Right lobe of liver (tissue), 6 donors: ENCODE measurements at regions not wholly inside any gene's neighbourhood (a gene's known extent, or its start where the extent isn't known, plus 50 kb on each side); places are given as distances from the start of the nearest gene placed in this dataset.

Experiments
- ATAC-seq, 4 donors: fragments of 200-7000 bp; cut with Tn5 transposase; one replicate each; pipeline ENCODE4 v1.9.1; 2020; ENCODE audit warnings: mild to moderate bottlenecking in 4 of 4, moderate library complexity in 4 of 4
- DNase-seq, 3 donors: peaks; one replicate each; pipeline ENCODE4 v3.0.0-alpha.2; 2020
- H3K27ac ChIP-seq, 3 donors: fragments of 200-600 bp; one replicate each; pipeline ENCODE4 v1.8.0; 2022
- H3K27me3 ChIP-seq, 2 donors: fragments of 200-600 bp; one replicate each; pipeline ENCODE4 v1.8.0; 2022
- H3K36me3 ChIP-seq, 4 donors: fragments of 200-600 bp; sonication (generic) in 1 of 4; one replicate each; pipeline versions ENCODE4 v1.5.1 to v1.8.0; 2017 to 2022; ENCODE audit warnings: control low read depth in 1 of 4
- H3K4me1 ChIP-seq, 4 donors: fragments of 200-600 bp; sonication (generic) in 1 of 4; one replicate each; pipeline versions ENCODE4 v1.5.1 to v1.8.0; 2017 to 2022; ENCODE audit warnings: control low read depth in 1 of 4
- H3K4me3 ChIP-seq, 3 donors: fragments of 200-600 bp; one replicate each; pipeline ENCODE4 v1.8.0; 2022
- H3K9me3 ChIP-seq, 4 donors: fragments of 200-600 bp; sonication (generic) in 1 of 4; one replicate each; pipeline versions ENCODE4 v1.5.1 to v1.8.0; 2017 to 2022; ENCODE audit warnings: control low read depth in 1 of 4
- POLR2A ChIP-seq: fragments of 450-650 bp; IDR thresholded peaks from one replicate; pipeline ENCODE4 v1.6.1; 2017; ENCODE audit warnings: antibody characterized with exemption, mild to moderate bottlenecking
- WGBS: methylation state at CpG from one replicate; pipeline ENCODE4 v1.1.6; 2018; ENCODE audit warnings: low coverage, low lambda C conversion rate; ENCODE audit not compliant: insufficient coverage; ENCODE audit errors: missing lambda C conversion rate; 5-methylcytosine and 5-hydroxymethylcytosine counted together
- intact Hi-C, 2 donors: fragments of 100-400 bp; cut with DNase I; formaldehyde crosslinking; loops; one replicate each; pipeline versions ENCODE4 v1.11.2 to v1.14.1; 2022
- TF ChIP-seq, protein P1 (sequence below), 4 donors: fragments of 200-600 bp in 3 of 4; fragments of 450-650 bp in 1 of 4; IDR thresholded peaks; one replicate each; pipeline versions ENCODE4 v1.5.1 to v1.8.0; 2016 to 2022; ENCODE audit warnings: antibody characterized with exemption in 4 of 4, mild to moderate bottlenecking in 2 of 4
- donor health status: DM: no; HTN: yes; CAD: no.
- donor health status: DM: no; HTN: no; CAD: no.
- donor health status: DM: no; HTN: no; CAD: no.
- donor health status: DM: no; HTN: yes; CAD: no.
- donor health status: DM: no; HTN: yes; CAD: no.

DNA sequence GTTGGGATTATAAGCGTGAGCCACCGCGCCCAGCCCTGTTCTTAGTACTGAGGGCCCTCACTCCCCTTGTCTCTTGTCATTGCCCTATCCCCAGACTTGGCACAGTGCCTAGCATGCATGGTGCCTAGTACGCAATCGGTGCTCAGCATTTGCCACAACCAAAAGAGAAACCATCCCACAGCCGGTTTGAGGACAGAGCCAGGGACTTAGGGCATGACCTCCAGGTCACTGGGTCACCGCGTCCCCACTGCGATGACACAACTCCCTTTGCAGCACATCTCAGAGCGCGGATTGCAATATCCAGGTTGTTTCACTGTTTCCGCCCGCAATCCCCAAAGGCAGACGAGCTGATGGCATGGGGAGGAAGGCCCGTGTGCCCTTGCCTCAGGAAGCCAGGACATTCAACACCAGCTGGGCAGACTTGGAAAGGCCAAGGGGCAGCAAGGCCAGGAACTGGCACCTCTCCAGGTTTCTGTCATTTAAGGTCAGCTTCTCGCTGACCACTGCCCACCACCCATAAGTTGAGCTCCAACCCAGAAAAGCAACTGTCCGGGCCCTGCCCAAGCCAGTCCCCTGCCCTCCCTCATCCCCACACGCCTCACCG is 274.5 kb downstream of the MRTFB start:
- intact Hi-C loops: no loop called here
- TF ChIP-seq, protein P1, sequence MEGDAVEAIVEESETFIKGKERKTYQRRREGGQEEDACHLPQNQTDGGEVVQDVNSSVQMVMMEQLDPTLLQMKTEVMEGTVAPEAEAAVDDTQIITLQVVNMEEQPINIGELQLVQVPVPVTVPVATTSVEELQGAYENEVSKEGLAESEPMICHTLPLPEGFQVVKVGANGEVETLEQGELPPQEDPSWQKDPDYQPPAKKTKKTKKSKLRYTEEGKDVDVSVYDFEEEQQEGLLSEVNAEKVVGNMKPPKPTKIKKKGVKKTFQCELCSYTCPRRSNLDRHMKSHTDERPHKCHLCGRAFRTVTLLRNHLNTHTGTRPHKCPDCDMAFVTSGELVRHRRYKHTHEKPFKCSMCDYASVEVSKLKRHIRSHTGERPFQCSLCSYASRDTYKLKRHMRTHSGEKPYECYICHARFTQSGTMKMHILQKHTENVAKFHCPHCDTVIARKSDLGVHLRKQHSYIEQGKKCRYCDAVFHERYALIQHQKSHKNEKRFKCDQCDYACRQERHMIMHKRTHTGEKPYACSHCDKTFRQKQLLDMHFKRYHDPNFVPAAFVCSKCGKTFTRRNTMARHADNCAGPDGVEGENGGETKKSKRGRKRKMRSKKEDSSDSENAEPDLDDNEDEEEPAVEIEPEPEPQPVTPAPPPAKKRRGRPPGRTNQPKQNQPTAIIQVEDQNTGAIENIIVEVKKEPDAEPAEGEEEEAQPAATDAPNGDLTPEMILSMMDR (IDR thresholded peaks at IDR 0.05): no peak
- TF ChIP-seq POLR2A: no peak
- H3K9me3 ChIP-seq: no peaks in the 10 kb centered on the region
- H3K4me3 ChIP-seq: no peak overlapping the region
- H3K36me3 ChIP-seq: no peaks in the 10 kb centered on the region
- DNase-seq: peak; percentile 85 to 95 (median 91)
- H3K27ac ChIP-seq: peak overlapping the region; percentile 46 to 74 (median 68)
- no peaks in the 10 kb centered on the region for H3K27me3 ChIP-seq
- 31% methylated on average over 16 of the region's 19 CpGs for WGBS
- peak; percentile 93 to 97 (median 94) for ATAC-seq
- H3K4me1 ChIP-seq: peaks cover 0 to 12% (median 2%) of the 10 kb centered on the region in 4 donors

DNA sequence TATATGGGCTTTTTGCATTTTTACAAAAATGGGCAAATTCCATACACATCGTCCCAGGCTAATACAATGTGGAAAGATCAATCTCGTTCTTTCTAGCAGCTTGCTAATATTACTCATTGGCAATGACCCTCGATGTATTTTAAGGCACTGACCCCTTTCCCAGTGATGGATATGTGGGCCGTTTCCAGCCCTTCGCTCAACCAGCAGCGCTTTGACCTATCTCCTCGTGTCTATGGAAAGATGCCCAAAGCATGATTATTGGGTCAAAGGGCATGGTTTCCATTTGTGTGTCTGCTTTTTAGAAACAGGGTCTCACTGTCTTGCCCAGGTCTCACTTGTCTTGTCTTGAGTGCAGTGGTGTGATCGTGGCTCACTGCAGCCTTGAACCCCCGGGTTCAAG is 273.8 kb downstream of the MRTFB start:
- ATAC-seq: peak; percentile 61 to 66 (median 62)
- Histone ChIP-seq H3K4me1 (peaks cover 0 to 12% (median 4%) of the 10 kb centered on the region in 4 donors), H3K36me3 (no peaks in the 10 kb centered on the region), H3K4me3 (no peak overlapping the region), H3K27me3 (no peaks in the 10 kb centered on the region), H3K27ac (peak overlapping the region; percentile 46 to 74 (median 47)), H3K9me3 (no peaks in the 10 kb centered on the region)
- 31% methylated on average over 9 of the region's 9 CpGs for WGBS
- intact Hi-C loops: no loop called here
- no peak for TF ChIP-seq POLR2A
- TF ChIP-seq, protein P1 (IDR thresholded peaks at IDR 0.05): no peak
- DNase-seq: peak in 1 of 3 donors; percentile 66

DNA sequence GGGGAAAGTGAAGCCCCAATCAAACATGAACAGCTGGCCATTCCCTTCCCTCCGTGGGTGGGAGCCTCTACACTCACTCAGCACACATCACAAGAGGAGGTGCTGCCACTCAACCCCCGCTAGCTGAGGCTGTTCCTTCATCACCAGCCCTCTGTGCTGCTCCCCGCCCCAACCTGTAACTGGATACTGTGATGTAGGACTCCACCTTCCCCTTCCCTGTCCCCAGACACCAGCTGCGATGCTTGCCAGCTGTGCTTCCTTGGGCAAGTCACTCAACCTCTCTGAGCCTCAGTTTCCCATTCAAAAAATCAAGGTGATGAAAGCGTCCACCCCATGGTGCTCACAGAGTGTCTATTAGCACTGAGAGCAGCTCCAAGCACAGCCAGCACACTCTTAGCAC is 273.2 kb downstream of the MRTFB start:
- Histone ChIP-seq H3K4me3 (no peak overlapping the region), H3K36me3 (no peaks in the 10 kb centered on the region), H3K27ac (no peak overlapping the region), H3K9me3 (no peaks in the 10 kb centered on the region), H3K27me3 (no peaks in the 10 kb centered on the region), H3K4me1 (peaks cover 0 to 16% (median 7%) of the 10 kb centered on the region in 4 donors)
- WGBS: 83% methylated on average over 4 of the region's 5 CpGs
- ATAC-seq: no peak
- no peak for DNase-seq
- intact Hi-C loops: no loop called here
- no peak for TF ChIP-seq POLR2A
- TF ChIP-seq, protein P1 (IDR thresholded peaks at IDR 0.05): no peak

DNA sequence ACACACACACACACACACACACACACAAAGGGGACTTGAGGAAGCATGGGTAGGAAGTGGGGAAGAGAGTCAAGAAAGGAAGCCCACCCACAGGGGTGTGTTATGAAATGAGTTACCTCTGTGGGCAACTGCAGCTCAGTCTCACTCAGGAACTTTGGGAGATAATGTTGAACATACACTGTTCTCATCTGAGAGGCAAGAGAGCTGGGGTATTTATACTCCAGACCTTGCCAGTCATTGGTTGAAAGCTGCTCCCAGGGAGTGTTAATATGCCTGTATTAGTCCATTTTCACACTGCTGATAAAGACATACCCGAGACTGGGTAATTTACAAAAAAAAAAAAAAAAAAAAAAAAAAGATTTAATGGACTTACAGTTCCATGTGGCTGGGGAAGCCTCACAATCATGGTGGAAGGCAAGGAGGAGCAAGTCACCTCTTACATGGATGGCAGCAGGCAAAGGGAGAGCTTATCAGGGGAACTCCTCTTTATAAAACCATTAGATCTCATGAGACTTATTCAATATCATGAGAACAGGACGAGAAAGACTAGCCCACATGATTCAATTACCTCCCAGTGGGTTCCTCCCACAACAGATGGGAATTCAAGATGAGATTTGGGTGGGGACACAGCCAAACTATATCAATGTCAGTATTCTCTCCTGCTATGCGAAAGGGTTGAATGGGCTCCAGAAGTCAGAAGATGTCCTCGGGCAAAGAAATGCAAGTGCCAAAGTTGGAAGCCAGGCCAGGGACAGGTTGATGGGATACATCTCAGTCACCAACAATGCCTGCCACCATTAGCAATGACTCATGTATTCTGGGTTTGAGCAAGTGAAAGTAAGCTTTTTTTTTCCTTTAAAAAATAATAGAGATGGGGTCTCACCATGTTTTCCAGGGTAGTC is 270.5 kb downstream of the MRTFB start:
- ATAC-seq: no peak
- H3K4me3 ChIP-seq: no peak overlapping the region
- H3K27ac ChIP-seq: no peak overlapping the region
- intact Hi-C loops: no loop called here
- no peaks in the 10 kb centered on the region for H3K9me3 ChIP-seq
- no peaks in the 10 kb centered on the region for H3K36me3 ChIP-seq
- peaks cover 0 to 38% (median 12%) of the 10 kb centered on the region in 4 donors for H3K4me1 ChIP-seq
- H3K27me3 ChIP-seq: no peaks in the 10 kb centered on the region
- 69% methylated on average over 2 of the region's 4 CpGs for WGBS
- TF ChIP-seq, protein P1 (IDR thresholded peaks at IDR 0.05): no peak
- TF ChIP-seq POLR2A: no peak
- no peak for DNase-seq
